SK-N-SH treated with all-trans-retinoic acid at 6 μM for 48 hours (cell line): ENCODE measurements at regions not wholly inside any gene's neighbourhood (a gene's known extent, or its start where the extent isn't known, plus 50 kb on each side); places are given as distances from the start of the nearest gene placed in this dataset.

ENCODE experiments used
- ATAC-seq: fragments of 200-7000 bp; cut with Tn5 transposase; 3 replicates; pipeline ENCODE4 v1.9.1; 2020; ENCODE audit warnings: mild to moderate bottlenecking, moderate library complexity
- ARNTL ChIP-seq: fragments of 450-650 bp; formaldehyde crosslinking; IDR thresholded peaks from 2 replicates; pipeline ENCODE4 v1.5.0; 2020; ENCODE audit warnings: low read depth, mild to moderate bottlenecking, moderate library complexity, borderline replicate concordance
- BACH2 ChIP-seq: fragments of 250-450 bp; sonication (Bioruptor Pico); IDR thresholded peaks from 2 replicates; pipeline ENCODE4 v1.9.0; 2021; ENCODE audit warnings: mild to moderate bottlenecking, borderline replicate concordance
- CREB5 ChIP-seq: fragments of 250-450 bp; sonication (Bioruptor Pico); IDR thresholded peaks from 2 replicates; pipeline ENCODE4 v1.5.1; 2020; ENCODE audit warnings: low read depth, mild to moderate bottlenecking, moderate library complexity
- CSDC2 ChIP-seq: fragments of 250-450 bp; sonication (Bioruptor Pico); IDR thresholded peaks from 2 replicates; pipeline ENCODE4 v1.5.0; 2020; ENCODE audit warnings: mild to moderate bottlenecking, moderate library complexity
- CSRNP3 ChIP-seq: fragments of 250-450 bp; sonication (Bioruptor Pico); IDR thresholded peaks from 2 replicates; pipeline ENCODE4 v1.5.1; 2021; ENCODE audit warnings: mild to moderate bottlenecking, moderate library complexity
- ESRRG ChIP-seq: fragments of 250-450 bp; sonication (Bioruptor Pico); IDR thresholded peaks from 2 replicates; pipeline ENCODE4 v1.6.1; 2021; ENCODE audit warnings: mild to moderate bottlenecking
- GLIS3 ChIP-seq: fragments of 250-450 bp; sonication (Bioruptor Pico); IDR thresholded peaks from 2 replicates; pipeline ENCODE4 v1.5.0; 2020; ENCODE audit warnings: mild to moderate bottlenecking, moderate library complexity
- ISL1 ChIP-seq: fragments of 250-450 bp; sonication (Bioruptor Pico); IDR thresholded peaks from 2 replicates; pipeline ENCODE4 v2.1.2; 2022; ENCODE audit warnings: mild to moderate bottlenecking, moderate library complexity
- OSR1 ChIP-seq: fragments of 250-450 bp; sonication (Bioruptor Pico); IDR thresholded peaks from 2 replicates; pipeline ENCODE4 v1.8.0; 2022; ENCODE audit warnings: moderate library complexity, mild to moderate bottlenecking, inconsistent platforms
- PATZ1 ChIP-seq: fragments of 250-450 bp; sonication (Bioruptor Pico); IDR thresholded peaks from 2 replicates; pipeline ENCODE4 v1.8.0; 2020; ENCODE audit warnings: mild to moderate bottlenecking, moderate library complexity, borderline replicate concordance
- PPARA ChIP-seq: fragments of 250-450 bp; sonication (Bioruptor Pico); IDR thresholded peaks from 2 replicates; pipeline ENCODE4 v1.5.0; 2020; ENCODE audit warnings: mild to moderate bottlenecking, borderline replicate concordance
- RARB ChIP-seq: fragments of 250-450 bp; sonication (Bioruptor Pico); IDR thresholded peaks from 2 replicates; pipeline ENCODE4 v1.8.0; 2021; ENCODE audit warnings: mild to moderate bottlenecking, moderate library complexity
- SNAI2 ChIP-seq: fragments of 250-450 bp; sonication (Bioruptor Pico); IDR thresholded peaks from 2 replicates; pipeline ENCODE4 v1.5.0; 2020; ENCODE audit warnings: mild to moderate bottlenecking, moderate library complexity
- TCF4 ChIP-seq: fragments of 250-450 bp; sonication (Bioruptor Pico); IDR thresholded peaks from 2 replicates; pipeline ENCODE4 v1.8.0; 2021; ENCODE audit warnings: mild to moderate bottlenecking, moderate library complexity, borderline replicate concordance
- TOX ChIP-seq: fragments of 250-450 bp; sonication (Bioruptor Pico); IDR thresholded peaks from 2 replicates; pipeline ENCODE4 v1.8.0; 2021; ENCODE audit warnings: mild to moderate bottlenecking, moderate library complexity, borderline replicate concordance
- TSHZ2 ChIP-seq: fragments of 250-450 bp; sonication (Bioruptor Pico); IDR thresholded peaks from 2 replicates; pipeline ENCODE4 v1.5.0; 2020; ENCODE audit warnings: mild to moderate bottlenecking, moderate library complexity
- ZC3H10 ChIP-seq: fragments of 250-450 bp; sonication (Bioruptor Pico); IDR thresholded peaks from 2 replicates; pipeline ENCODE4 v1.5.1; 2021; ENCODE audit warnings: mild to moderate bottlenecking, moderate library complexity
- ZFP3 ChIP-seq: fragments of 250-450 bp; sonication (Bioruptor Pico); IDR thresholded peaks from 2 replicates; pipeline ENCODE4 v1.5.0; 2020; ENCODE audit warnings: mild to moderate bottlenecking, moderate library complexity
- ZFP30 ChIP-seq: fragments of 450-650 bp; formaldehyde crosslinking; IDR thresholded peaks from 2 replicates; pipeline ENCODE4 v1.5.0; 2022; ENCODE audit warnings: mild to moderate bottlenecking, moderate library complexity
- ZNF70 ChIP-seq: fragments of 450-650 bp; formaldehyde crosslinking; IDR thresholded peaks from 2 replicates; pipeline ENCODE4 v1.5.0; 2020; ENCODE audit warnings: mild to moderate bottlenecking, moderate library complexity
- ZNF8 ChIP-seq: fragments of 450-650 bp; formaldehyde crosslinking; IDR thresholded peaks from 2 replicates; pipeline ENCODE4 v1.5.0; 2020; ENCODE audit warnings: mild to moderate bottlenecking, moderate library complexity

- no peak for TF ChIP-seq BACH2
- TF ChIP-seq, all 23 proteins: peak for 0
Measured at GRCh38 chr1:81366173-81366572, 434.6 kb upstream of the ADGRL2 start (continued).

- TF ChIP-seq ZC3H10 (CRISPR knock-in tag) (no peak), ZFP30 (no peak), SNAI2 (CRISPR knock-in tag) (no peak), GLIS3 (CRISPR knock-in tag) (no peak), ISL1 (CRISPR knock-in tag) (no peak), TCF4 (no peak), PATZ1 (CRISPR knock-in tag) (no peak), ARNTL (CRISPR knock-in tag) (no peak), ZNF8 (CRISPR knock-in tag) (no peak), TOX (CRISPR knock-in tag) (no peak)
- ATAC-seq = no peak
Measured at GRCh38 chr1:81364088-81364487, 436.6 kb upstream of the ADGRL2 start.

- TF ChIP-seq TSHZ2 (CRISPR knock-in tag) (no peak), ISL1 (CRISPR knock-in tag) (no peak), ARNTL (CRISPR knock-in tag) (no peak), ZFP3 (CRISPR knock-in tag) (no peak), CSRNP3 (CRISPR knock-in tag) (no peak), TCF4 (no peak), PPARA (CRISPR knock-in tag) (no peak), TOX (CRISPR knock-in tag) (no peak), RARB (CRISPR knock-in tag) (no peak), SNAI2 (CRISPR knock-in tag) (no peak), ESRRG (CRISPR knock-in tag) (no peak)
- 0 out of 3 replicates have a peak, but pooled peaks have one; percentile 22 for ATAC-seq
Measured at GRCh38 chr1:81358151-81358550, 442.6 kb upstream of the ADGRL2 start.

GRCh38 chr1:81351864-81352263 is 448.9 kb upstream of the ADGRL2 start:
- no peak for TF ChIP-seq CREB5 (CRISPR knock-in tag)
- TF ChIP-seq ZFP3 (CRISPR knock-in tag) = no peak
- no peak for ATAC-seq

GRCh38 chr1:81349194-81349965 is 451.4 kb upstream of the ADGRL2 start:
- ATAC-seq = no peak
- no peak for TF ChIP-seq ESRRG (CRISPR knock-in tag)
- no peak for TF ChIP-seq SNAI2 (CRISPR knock-in tag)
- no peak for TF ChIP-seq TCF4
- no peak for TF ChIP-seq PPARA (CRISPR knock-in tag)
- no peak for TF ChIP-seq ZFP30
- TF ChIP-seq ARNTL (CRISPR knock-in tag) = no peak
- TF ChIP-seq ZC3H10 (CRISPR knock-in tag) = no peak
- no peak for TF ChIP-seq TSHZ2 (CRISPR knock-in tag)
- no peak for TF ChIP-seq OSR1 (CRISPR knock-in tag)
- no peak for TF ChIP-seq RARB (CRISPR knock-in tag)
- no peak for TF ChIP-seq GLIS3 (CRISPR knock-in tag)
- TF ChIP-seq CSDC2 (CRISPR knock-in tag) = no peak
- no peak for TF ChIP-seq PATZ1 (CRISPR knock-in tag)
- TF ChIP-seq ZNF70 (CRISPR knock-in tag) = no peak
